Stromal cell of bone marrow (primary cell): ENCODE measurements at regions not wholly inside any gene's neighbourhood (a gene's known extent, or its start where the extent isn't known, plus 50 kb on each side); places are given as distances from the start of the nearest gene placed in this dataset.
"Not testable (repeated sequence)": the region's sequence is repeated elsewhere in the genome, so short reads cannot be mapped to it uniquely, and the experiment has no call there.

Experiments
- DNase-seq: peaks from one replicate; pipeline ENCODE4 v3.0.0-alpha.2; 2012; ENCODE audit warnings: low read depth

DNA sequence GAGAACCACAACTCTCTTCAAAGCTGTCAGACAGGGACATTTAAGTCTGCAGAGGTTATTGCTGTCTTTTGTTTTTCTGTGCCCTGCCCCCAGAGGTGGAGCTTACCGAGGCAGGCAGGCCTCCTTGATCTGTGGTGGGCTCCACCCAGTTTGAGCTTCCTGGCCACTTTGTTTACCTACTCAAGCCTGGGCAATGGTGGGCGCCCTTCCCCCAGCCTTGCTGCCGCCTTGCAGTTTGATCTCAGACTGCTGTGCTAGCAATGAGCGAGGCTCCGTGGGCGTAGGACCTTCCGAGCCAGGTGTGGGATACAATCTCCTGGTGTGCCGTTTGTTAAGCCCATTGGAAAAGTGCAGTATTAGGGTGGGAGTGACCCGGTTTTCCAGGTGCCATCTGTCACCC lies 822.1 kb downstream of the KCNMA1 start:
- not testable (repeated sequence) for DNase-seq

DNA sequence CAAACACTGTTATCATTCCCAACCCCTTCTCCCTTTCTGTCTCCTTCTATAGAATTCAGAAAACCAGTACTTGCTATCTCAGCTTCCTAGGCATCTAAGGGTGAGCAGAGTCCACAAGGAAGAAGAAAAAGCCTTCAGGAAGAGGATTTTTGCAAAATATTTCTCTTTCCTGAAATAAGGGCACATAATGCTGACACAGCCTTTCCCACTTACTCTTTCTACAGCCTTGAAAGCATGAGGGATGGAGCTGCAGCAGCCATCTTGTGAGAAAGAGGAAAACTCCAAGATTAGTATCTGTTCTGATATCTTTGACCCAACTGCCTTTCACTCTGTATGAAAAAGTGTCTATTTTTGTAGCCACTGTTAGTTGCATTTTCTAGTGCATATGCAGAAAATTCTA lies 826.2 kb downstream of the KCNMA1 start:
- no peak for DNase-seq

DNA sequence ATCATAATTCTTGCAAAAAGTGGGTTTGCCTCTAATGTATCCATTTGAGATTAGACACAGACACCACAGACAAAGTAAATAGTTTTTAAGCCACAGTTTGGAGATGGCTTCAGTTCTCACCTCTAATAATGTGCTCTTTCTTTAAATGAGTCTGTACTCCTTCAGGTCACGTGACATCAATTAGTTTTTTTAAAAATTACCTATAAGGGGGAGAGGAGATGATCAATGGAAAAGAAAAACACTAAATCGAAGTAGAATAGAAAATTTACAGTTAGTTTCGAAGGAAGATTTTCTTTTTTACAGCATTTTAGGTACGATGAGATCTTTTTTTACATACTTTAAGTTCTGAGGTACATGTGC lies 849.2 kb downstream of the KCNMA1 start:
- no peak for DNase-seq

DNA sequence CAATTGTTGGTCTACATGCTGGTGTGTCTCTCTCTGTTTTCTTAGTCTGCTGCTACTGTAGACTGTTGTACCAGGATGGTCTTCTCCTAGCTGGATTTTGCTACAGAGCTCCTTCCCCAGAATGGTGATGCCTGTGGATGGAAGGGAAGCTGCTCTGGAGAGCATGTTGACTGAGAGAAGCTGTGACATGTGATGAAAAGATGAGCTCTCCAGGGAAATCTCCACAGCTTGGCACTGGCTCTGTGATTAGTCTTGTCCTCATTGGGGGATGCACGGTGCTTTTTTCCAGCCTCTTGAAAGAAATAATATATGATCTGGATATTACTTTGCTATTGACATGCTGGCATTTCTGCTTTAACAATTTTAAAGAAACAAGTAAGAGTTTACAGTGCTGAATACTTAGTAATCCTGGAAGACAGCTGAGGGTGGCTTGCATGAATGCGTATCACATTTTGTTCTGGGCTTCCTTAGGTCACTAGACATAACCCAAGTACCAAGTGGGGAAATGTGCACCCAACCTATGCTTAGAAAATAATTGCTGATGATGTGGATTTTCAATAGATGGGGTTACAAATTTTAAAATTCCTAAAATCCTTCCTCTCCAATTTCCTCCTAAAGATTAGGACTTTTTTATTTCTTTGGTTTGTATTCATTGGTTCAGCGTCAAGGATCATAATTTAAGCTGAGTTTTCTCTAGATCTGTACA lies 849.7 kb downstream of the KCNMA1 start:
- DNase-seq: no peak

DNA sequence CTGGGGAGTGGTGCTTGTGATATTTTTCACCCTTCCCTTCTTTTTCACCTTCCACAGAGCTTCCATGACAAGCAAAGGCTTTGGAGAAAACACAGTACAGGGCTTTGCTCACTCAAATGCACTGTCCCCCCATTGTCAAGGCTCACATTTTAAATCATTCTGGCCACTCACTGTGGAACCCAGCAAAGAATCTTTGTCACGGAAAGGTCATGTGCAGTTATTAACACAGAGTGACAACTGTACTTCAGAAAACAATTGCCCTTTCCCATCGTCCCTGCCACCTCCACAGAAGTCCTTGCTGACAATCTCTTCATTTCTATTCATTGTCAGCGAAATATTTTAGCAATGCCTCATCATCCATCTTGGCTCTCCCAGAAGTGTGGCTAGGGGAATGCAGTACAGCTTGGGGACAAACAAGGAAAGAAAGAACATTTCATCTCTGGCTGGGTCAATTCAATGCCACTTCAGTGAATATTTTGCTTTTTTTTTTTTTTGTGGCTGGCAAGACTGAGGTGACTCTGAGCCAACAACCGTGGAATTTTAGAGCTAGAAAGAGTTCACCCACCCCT lies 851.0 kb downstream of the KCNMA1 start:
- no peak for DNase-seq

DNA sequence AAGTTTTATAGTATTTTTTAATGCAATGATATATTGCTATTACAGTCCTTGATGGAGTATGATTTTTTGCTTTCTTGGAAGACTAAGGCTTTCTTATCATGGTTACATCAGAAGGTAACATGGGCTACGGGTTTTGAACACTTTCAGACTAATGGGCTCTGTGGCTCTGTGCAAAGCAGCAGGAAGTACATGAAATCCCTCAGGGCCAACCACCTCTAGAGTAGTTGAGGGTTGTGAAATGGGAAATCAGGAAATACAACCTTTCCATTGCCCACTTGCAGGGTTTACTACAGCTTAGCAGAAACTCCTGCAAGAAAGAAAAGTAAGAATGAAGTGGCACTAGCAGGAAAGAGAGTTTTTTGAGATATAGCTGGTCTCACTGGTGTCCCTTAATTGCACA lies 853.5 kb downstream of the KCNMA1 start:
- DNase-seq: no peak

DNA sequence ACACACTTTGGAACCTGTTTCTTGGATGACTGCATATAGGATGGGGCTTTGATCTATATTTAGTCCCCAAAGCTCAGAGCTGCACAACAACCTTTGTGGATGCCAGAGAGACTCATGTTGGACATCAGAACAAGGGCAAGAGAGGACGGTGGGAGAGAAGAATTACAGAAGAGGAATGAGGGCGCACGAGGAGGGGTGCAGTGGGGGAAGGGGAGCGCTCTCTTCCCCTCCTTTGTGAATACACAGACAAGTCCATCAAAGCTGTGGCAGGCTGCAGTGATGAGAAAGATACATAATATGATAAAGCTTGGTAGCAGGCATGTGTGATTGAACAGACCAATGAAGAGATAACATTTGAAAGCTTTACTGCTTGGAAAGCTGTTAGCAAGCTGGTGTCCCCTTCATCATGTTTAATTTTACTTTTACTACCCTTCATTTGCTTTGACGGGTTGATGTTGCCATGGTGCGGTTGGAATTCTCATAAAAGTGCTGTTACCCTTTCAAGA lies 857.8 kb downstream of the KCNMA1 start:
- no peak for DNase-seq

DNA sequence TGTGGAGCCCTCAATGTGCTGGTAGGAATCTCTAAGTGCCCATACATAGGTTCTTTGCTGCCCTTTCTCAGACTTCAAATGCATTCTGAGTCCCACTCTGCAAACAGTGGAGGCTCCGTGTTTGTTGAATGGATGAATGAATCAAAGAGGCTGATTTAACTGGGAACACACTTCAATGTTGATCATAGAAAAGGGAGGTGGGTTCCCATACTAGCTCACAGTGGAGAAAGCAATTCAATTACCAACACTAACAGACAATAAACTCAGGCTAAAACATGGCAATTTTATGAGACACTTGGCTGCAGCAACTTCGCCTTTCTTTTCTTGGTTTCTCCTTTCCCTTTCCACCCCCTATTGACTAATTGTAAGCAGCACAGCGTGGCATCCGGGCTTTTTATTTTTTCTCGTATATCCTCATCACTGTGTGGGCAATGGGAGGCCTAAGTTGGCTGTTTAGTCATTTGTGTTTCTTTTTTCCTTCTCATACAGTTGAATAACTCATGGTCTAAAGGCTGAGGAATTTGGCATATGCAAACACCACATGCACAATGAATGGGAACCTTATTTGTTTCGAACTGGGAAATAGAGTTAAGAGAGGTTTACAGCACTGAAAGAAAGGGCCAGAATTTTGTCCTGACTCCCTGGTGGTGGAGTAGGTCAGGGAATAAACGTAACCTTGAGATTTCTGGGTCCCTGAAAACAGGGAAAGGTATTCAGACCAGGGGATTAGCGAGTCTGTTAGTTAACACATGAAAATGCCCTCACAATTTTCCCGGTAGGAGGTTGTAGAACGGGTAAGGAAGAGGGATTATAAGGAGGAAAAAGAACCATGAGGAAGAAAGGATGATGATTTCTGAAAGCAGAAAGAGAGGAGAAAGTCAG lies 858.5 kb downstream of the KCNMA1 start:
- peak; percentile 57 for DNase-seq

DNA sequence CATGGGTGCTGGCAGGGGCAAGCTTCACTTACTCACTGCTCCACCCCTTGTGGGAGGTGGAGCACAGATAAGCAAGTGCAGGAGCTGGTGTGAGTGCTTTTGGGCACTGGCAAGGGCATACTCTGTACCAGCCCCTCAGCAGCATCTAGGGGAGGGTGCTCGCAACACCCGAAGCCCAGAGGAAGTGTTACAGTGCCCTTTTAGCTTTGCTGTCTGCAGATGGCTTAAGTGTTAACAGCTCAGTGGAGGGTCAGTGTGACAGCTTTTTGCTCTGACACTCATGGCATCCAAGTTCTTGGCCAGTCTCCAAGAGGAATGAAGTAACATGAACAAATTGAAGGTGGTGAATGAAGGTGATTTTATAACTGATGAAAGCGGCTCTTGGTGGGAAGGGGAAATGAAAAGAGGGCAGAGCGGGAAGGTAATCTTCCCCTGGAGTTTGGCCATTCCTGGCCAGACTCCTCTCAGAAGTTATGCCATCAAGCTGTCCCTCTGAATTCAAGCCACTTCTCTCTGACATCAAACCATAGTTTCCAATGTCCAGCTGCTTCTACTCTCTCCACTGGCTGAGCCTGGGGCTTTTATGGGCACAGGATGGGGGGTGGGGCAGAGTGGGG lies 862.5 kb downstream of the KCNMA1 start:
- DNase-seq: no peak

DNA sequence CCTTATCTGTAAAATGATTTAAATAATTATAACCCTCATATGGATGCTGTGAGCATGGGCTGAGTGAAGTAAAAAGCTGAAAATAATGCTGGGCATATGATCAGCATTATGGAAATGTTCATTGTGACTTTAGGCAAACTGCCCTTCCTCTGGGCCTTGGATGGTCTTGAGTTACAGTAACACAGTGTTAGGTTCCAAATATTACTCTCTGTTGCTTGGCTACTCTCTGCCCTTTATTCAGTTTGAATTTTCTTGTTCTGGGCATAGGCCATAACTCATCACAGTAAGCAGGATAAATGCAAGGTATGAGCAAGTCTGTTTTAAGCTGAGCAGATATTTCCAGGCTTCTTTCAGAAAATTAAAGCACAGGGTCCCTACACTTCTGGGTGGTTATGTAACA lies 868.0 kb downstream of the KCNMA1 start:
- peak; percentile 6 for DNase-seq

DNA sequence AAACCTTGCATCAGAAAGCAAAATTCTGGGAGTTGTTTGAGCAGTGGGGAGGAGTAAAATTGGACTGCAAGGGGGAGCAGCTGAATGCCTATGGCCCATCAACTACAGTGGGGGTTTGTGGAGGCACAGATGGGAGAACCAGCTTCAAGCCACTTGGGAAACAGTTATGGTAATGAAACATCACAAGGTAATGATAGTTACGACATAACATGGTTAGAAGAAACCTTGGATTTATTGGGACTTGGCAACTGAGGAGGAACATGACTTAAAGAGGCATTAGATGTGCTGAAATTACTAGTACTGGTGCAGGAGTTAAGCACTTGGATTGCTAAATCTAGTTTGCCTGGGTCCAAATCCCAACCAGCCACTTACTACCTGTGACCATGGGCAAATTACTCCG lies 868.4 kb downstream of the KCNMA1 start:
- DNase-seq: peak; percentile 6

DNA sequence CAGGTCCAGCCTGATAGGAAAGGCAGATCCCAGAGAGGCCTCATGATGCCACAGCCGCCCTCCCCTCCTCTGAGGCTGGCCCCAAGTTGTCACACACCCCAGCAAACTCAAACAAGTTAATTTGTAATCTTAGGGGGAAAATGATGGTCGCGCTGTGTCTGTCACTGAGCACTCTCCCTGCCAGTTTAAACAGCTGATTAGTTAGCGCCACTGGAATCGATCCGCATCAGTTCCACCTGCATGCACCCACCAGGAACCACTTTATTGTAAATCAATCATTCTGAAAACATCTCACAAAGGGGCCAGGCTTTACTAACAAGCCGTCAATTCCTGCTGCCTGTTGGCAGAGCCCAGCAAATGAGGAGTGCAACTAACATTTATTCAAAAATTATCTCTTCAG lies 870.9 kb downstream of the KCNMA1 start:
- no peak for DNase-seq

DNA sequence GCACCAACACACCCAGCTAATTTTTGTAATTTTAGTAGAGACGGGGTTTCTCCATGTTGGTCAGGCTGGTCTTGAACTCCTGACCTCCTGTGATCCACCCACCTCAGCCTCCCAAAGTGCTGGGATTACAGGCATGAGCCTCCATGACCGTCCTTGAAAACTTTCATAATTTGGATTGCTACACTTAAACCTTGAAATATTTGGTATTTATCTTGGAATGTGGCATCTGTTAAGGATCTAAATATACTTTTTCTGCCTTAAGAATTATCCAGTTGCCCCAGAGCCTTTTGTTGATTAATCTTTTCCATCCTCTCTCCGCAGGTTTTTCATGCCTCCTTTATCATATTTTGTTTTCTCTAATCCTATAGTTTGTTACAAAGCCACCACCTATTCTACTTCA lies 872.7 kb downstream of the KCNMA1 start:
- not testable (repeated sequence) for DNase-seq

DNA sequence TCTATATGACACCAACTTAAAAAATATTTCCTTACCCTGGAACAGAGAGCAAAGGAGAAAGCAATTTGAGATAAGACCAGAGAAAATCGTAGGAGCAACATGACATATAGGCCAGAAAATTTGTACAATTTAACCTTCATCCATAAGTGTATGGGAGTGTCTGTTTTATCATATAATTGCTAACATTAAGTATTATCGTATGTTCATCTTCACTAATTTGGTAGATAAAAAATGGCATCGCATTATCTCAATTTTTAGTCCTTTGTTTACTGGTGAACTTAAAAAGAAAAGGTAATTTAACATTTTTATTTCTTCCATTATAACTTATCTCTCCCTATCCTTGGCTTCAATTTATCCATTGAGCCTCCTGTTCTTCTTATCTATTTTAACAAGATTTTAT lies 873.4 kb downstream of the KCNMA1 start:
- no peak for DNase-seq

DNA sequence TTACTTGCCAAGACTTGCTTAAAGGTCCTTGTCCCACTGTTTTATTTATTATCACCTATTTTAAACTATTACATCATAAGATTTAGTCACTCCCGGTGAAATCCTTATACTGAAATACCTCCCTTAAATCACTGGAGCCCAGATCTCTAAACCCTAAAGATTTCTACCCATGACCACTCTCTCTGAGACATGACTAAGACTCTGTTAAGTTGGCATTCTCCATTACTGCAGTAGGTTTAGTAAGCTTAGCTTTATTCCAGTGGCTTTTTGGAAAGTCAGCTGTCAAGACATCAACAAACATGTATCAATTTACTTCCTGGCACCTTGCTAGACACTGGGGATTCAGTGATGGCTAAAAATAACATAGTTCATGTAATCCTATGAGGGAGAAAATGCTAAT lies 874.2 kb downstream of the KCNMA1 start:
- no peak for DNase-seq

DNA sequence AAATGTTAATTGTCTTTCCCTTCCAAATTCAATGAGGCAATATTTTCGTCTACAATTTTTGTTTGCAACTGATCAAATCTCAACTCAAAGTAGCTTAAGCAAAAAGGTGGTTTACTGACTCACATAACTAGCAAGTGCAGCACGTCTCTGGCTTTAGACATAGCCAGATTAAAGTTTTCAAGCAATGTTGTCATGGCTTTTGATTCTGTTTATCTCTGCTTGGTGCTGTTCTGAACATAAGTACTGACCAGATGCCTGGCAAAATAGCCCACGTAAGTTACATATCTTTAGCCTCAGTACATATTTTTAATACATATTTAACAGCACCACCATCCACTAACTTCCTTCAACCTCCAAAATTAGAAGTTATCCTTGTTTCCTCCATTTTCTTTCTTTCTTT lies 877.9 kb downstream of the KCNMA1 start:
- no peak for DNase-seq

DNA sequence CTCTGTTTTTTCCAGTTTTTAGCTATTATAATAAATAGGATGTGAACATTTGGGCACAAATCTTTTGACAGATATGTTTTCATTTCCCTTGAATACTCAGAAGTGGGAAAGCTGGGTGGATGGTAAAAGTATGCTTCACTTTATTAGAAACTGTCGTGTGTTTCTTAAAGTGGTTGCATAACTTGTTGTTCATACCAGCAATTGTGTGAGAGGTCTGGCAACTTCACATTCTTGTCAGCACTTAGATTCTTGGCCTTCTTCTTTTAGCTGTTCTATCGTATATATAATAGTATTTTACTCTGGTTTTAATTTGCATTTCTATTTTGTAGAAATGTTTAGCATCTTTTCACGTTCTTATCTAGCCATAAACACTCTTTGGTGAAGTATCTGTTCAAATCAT lies 894.4 kb downstream of the KCNMA1 start:
- no peak for DNase-seq

DNA sequence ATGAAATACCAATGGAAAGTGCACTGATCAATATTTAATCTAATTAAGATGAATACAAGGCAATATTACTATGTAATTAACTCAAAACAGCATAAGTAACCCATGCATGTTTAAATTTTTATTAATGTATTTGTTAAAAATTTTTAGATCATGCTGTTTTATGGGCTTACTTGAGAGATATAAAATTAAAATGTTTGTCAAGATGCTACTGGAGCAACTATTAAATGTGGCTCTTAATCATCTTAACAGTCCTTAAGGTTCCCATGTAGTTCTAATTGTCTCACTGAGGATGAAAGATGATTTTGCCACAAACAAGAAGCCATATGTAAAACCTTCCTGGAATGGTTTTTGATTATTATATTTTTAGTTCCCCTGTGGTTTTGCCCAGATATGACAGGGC lies 897.1 kb downstream of the KCNMA1 start:
- no peak for DNase-seq

DNA sequence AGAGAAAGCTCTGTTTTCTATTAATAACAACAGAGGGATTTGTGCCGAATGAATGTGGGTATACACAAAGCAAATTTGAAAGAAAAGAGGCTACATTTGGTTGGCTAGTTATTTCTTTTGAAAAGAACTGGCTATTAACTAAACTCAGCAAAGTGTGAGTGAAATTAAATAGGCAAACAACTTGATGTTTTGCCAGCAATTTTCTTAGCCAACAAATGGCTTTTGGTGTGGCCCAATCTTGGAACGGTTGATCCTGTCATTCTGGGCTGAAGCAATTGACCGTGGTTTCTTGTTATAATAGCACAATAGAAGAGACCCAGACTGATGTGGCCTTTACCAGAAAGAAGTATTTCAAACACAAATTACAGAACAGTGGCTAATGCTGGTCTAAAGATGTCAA lies 898.6 kb downstream of the KCNMA1 start:
- DNase-seq: no peak

DNA sequence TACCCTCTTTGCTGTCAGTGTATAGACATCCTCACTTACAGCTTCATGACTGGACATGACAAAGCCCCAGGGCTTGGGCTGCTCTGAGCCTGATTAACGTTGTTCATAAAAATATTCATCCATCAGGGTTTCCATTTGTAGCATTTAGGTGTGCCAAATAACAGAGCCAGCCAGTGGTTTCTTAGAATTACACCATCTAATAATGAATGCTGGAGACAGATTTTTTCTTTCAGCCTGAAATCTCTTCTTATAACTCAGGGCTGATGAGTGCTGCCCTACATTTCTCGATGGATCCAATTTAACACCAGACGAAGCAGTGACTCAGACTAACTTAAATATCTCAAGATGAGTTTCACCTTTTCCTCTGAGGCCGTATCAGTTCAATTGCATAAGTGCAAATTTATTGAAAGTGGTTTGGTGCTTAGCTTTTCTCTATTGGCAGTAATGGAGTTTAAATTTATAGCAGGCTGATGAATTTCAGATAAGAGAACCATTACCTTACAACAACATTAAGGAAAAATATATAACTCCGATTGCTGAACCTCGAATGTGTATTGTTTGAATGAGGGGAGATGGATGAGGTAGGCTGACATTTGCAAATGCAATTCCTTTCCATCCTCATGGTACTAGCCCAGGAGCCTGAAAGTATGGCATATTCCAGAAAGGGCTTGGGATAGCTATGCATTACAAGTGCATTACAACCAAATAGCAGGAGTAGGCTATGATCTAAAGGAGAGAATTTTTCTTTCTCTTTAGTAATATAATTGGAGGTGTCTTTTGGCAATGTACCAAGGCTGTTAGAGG lies 900.6 kb downstream of the KCNMA1 start:
- peak; percentile 6 for DNase-seq

DNA sequence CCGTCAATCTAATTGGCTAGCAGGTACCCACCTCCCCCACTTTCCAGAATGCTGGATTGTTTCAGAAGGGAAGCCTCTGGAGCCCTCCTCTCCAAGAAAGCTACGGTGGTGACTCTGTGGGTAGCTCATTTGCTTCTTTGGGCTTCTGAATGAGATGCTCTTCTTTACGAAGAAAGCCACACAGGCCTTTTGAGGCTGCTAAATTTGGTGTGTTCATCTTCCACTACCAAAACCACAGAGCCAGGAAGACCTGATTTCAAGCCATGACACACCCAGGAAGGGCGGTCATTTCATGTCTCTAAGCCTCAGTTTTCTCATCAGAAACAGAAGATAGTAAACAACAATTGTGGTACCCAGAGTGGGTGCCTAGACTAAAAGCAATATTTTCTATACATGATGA lies 901.2 kb downstream of the KCNMA1 start:
- DNase-seq: no peak

DNA sequence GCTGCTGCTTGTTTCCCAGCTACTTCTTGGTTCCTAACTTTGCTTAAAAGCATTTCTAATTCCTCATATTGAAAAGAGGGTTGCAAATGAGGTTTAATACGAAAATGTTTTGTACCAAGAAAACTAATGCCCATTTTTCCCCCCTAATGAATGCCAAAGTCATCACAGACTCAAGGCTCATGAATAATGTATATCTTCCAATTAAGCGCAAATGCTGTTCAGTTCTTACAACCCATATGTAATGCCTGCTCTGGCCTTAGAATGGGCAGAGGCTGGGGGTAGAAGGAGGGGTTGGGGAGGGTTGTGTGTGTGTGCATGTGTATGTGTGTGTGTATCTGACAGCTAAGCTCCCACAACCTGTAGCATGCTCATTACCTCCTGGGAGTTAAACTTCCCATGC lies 901.7 kb downstream of the KCNMA1 start:
- no peak for DNase-seq
